ENCODE measurements at regions not wholly inside any gene's neighbourhood (a gene's known extent, or its start where the extent isn't known, plus 50 kb on each side); places are given as distances from the start of the nearest gene placed in this dataset.

GRCh38 chr18:1994471-1994870, 576.8 kb downstream of the METTL4 start:
- no peak for TF ChIP-seq CTCF (IDR thresholded peaks at IDR 0.05)
- Histone ChIP-seq H3K36me3 (no peaks in the 10 kb centered on the region), H3K27ac (no peak overlapping the region), H3K4me1 (no peaks in the 10 kb centered on the region), H3K9me3 (no peaks in the 10 kb centered on the region), H3K27me3 (no peaks in the 10 kb centered on the region), H3K4me3 (no peak overlapping the region)
- DNase-seq (ENCODE audit: low spot score), result no peak

GRCh38 chr18:1995041-1995612, 576.2 kb downstream of the METTL4 start:
- TF ChIP-seq CTCF (IDR thresholded peaks at IDR 0.05), result no peak
- no peak overlapping the region for H3K4me3 ChIP-seq
- DNase-seq (ENCODE audit: low spot score), result no peak
- no peaks in the 10 kb centered on the region for H3K9me3 ChIP-seq
- no peaks in the 10 kb centered on the region for H3K27me3 ChIP-seq
- H3K36me3 ChIP-seq, result no peaks in the 10 kb centered on the region
- no peak overlapping the region for H3K27ac ChIP-seq
- H3K4me1 ChIP-seq, result no peaks in the 10 kb centered on the region

GRCh38 chr18:1998121-1998520, 573.2 kb downstream of the METTL4 start:
- H3K9me3 ChIP-seq, result no peaks in the 10 kb centered on the region
- H3K27ac ChIP-seq, result no peak overlapping the region
- TF ChIP-seq CTCF (IDR thresholded peaks at IDR 0.05), result no peak
- H3K4me3 ChIP-seq, result no peak overlapping the region
- DNase-seq (ENCODE audit: low spot score), result no peak
- H3K36me3 ChIP-seq, result no peaks in the 10 kb centered on the region
- no peaks in the 10 kb centered on the region for H3K27me3 ChIP-seq
- no peaks in the 10 kb centered on the region for H3K4me1 ChIP-seq

- no peak for TF ChIP-seq CTCF (IDR thresholded peaks at IDR 0.05)
- H3K27ac ChIP-seq, result no peak overlapping the region
- no peaks in the 10 kb centered on the region for H3K4me1 ChIP-seq
- no peak overlapping the region for H3K4me3 ChIP-seq
- H3K27me3 ChIP-seq, result no peaks in the 10 kb centered on the region
- no peak for DNase-seq (ENCODE audit: low spot score)
- H3K9me3 ChIP-seq, result no peaks in the 10 kb centered on the region
- no peaks in the 10 kb centered on the region for H3K36me3 ChIP-seq
These were observed 571.9 kb downstream of the METTL4 start for GRCh38 chr18:1999387-1999786.

GRCh38 chr18:2002151-2002550, 569.2 kb downstream of the METTL4 start:
- DNase-seq (ENCODE audit: low spot score), result no peak
- peak overlapping the region in 1 of 2 donors; percentile 35 for H3K27ac ChIP-seq

More at GRCh38 chr18:2002151-2002550, 569.2 kb downstream of the METTL4 start:
- H3K4me1 ChIP-seq, result no peaks in the 10 kb centered on the region
- no peak overlapping the region for H3K4me3 ChIP-seq
- no peaks in the 10 kb centered on the region for H3K9me3 ChIP-seq
- H3K27me3 ChIP-seq, result no peaks in the 10 kb centered on the region
- H3K36me3 ChIP-seq, result no peaks in the 10 kb centered on the region
- TF ChIP-seq CTCF (IDR thresholded peaks at IDR 0.05), result no peak
